ENCODE measurements at regions not wholly inside any gene's neighbourhood (a gene's known extent, or its start where the extent isn't known, plus 50 kb on each side); places are given as distances from the start of the nearest gene placed in this dataset.

DNA sequence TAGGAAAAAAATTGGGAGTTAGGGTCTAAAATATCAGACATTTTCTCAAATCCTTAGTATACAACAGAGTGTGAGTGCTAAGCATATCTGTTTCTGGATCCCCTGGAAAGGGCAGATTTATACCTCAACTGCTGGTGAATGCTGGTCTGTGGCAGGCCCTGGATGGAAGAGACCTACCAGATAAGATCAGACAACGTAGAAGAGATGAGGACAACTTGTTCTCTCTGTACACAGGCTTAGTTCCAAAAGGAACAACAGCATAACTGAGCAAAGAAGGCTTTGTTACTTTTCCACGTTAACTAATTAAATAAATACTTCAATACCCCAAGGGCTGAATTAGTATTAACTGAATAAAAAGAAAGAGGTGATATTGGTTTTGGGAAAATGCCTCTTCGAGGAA is 1277.3 kb downstream of the SLITRK5 start:
- TF ChIP-seq POLR2A (IDR thresholded peaks at IDR 0.05; ENCODE audit: borderline replicate concordance, extremely low read depth, insufficient read depth, insufficient read length): no peak
- TF ChIP-seq, protein P1, sequence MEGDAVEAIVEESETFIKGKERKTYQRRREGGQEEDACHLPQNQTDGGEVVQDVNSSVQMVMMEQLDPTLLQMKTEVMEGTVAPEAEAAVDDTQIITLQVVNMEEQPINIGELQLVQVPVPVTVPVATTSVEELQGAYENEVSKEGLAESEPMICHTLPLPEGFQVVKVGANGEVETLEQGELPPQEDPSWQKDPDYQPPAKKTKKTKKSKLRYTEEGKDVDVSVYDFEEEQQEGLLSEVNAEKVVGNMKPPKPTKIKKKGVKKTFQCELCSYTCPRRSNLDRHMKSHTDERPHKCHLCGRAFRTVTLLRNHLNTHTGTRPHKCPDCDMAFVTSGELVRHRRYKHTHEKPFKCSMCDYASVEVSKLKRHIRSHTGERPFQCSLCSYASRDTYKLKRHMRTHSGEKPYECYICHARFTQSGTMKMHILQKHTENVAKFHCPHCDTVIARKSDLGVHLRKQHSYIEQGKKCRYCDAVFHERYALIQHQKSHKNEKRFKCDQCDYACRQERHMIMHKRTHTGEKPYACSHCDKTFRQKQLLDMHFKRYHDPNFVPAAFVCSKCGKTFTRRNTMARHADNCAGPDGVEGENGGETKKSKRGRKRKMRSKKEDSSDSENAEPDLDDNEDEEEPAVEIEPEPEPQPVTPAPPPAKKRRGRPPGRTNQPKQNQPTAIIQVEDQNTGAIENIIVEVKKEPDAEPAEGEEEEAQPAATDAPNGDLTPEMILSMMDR (IDR thresholded peaks at IDR 0.05 in 2 of 3, conservative IDR thresholded peaks at IDR 0.05 in 1 of 3; ENCODE audit: borderline replicate concordance in 1 of 3, insufficient read depth in 1 of 3, low read depth in 2 of 3, low read length in 2 of 3): no peak
- no peak for TF ChIP-seq TCF7L2 (IDR thresholded peaks at IDR 0.05; ENCODE audit: borderline replicate concordance, extremely low read depth, insufficient read depth, insufficient read length)
- no peak for TF ChIP-seq YY1 (IDR thresholded peaks at IDR 0.05; ENCODE audit: extremely low read depth, insufficient replicate concordance, low read depth, low read length)
- TF ChIP-seq, protein P2, sequence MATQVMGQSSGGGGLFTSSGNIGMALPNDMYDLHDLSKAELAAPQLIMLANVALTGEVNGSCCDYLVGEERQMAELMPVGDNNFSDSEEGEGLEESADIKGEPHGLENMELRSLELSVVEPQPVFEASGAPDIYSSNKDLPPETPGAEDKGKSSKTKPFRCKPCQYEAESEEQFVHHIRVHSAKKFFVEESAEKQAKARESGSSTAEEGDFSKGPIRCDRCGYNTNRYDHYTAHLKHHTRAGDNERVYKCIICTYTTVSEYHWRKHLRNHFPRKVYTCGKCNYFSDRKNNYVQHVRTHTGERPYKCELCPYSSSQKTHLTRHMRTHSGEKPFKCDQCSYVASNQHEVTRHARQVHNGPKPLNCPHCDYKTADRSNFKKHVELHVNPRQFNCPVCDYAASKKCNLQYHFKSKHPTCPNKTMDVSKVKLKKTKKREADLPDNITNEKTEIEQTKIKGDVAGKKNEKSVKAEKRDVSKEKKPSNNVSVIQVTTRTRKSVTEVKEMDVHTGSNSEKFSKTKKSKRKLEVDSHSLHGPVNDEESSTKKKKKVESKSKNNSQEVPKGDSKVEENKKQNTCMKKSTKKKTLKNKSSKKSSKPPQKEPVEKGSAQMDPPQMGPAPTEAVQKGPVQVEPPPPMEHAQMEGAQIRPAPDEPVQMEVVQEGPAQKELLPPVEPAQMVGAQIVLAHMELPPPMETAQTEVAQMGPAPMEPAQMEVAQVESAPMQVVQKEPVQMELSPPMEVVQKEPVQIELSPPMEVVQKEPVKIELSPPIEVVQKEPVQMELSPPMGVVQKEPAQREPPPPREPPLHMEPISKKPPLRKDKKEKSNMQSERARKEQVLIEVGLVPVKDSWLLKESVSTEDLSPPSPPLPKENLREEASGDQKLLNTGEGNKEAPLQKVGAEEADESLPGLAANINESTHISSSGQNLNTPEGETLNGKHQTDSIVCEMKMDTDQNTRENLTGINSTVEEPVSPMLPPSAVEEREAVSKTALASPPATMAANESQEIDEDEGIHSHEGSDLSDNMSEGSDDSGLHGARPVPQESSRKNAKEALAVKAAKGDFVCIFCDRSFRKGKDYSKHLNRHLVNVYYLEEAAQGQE (IDR thresholded peaks at IDR 0.05; ENCODE audit: low read depth): no peak
- TF ChIP-seq RAD21 (IDR thresholded peaks at IDR 0.05; ENCODE audit: low read depth): no peak
- TF ChIP-seq, protein P3, sequence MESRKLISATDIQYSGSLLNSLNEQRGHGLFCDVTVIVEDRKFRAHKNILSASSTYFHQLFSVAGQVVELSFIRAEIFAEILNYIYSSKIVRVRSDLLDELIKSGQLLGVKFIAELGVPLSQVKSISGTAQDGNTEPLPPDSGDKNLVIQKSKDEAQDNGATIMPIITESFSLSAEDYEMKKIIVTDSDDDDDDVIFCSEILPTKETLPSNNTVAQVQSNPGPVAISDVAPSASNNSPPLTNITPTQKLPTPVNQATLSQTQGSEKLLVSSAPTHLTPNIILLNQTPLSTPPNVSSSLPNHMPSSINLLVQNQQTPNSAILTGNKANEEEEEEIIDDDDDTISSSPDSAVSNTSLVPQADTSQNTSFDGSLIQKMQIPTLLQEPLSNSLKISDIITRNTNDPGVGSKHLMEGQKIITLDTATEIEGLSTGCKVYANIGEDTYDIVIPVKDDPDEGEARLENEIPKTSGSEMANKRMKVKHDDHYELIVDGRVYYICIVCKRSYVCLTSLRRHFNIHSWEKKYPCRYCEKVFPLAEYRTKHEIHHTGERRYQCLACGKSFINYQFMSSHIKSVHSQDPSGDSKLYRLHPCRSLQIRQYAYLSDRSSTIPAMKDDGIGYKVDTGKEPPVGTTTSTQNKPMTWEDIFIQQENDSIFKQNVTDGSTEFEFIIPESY (IDR thresholded peaks at IDR 0.05; ENCODE audit: extremely low read depth, insufficient replicate concordance, low read length): no peak
- TF ChIP-seq EZH2 (IDR thresholded peaks at IDR 0.05): no peak
- no peak for TF ChIP-seq ELF1 (IDR thresholded peaks at IDR 0.05; ENCODE audit: borderline replicate concordance, low read depth)
- no peak for TF ChIP-seq POLR2AphosphoS5 (IDR thresholded peaks at IDR 0.05; ENCODE audit: low read depth, low read length)

Data from HCT116 (cell line).